Stimulated activated naive B cell treated with anti-CD40 and anti-IgM and Interleukin-4, amounts not matched to agents 10 μg/mL and 1 μg/mL and 100 μg/mL, for 72 hours (primary cell): ENCODE measurements at regions not wholly inside any gene's neighbourhood (a gene's known extent, or its start where the extent isn't known, plus 50 kb on each side); places are given as distances from the start of the nearest gene placed in this dataset.

Experiments
- ATAC-seq, 2 donors: fragments of 150-1000 bp; cut with Tn5 transposase; replicated peaks; 2 replicates each; pipeline ENCODE4 v1.10.0; 2021; ENCODE audit warnings: moderate library complexity in 1 of 2
- DNase-seq: peaks from one replicate; pipeline ENCODE4 v3.0.0; 2021
- H3K27ac Mint-ChIP-seq: one replicate; pipeline ENCODE4 v1.8.0; 2022; ENCODE audit warnings: mild to moderate bottlenecking, mixed read lengths
- H3K27me3 Mint-ChIP-seq, 2 donors: one replicate each; pipeline ENCODE4 v1.8.0; 2022; ENCODE audit warnings: mixed read lengths in 2 of 2
- H3K36me3 Mint-ChIP-seq, 2 donors: one replicate each; pipeline ENCODE4 v1.8.0; 2022; ENCODE audit warnings: mixed read lengths in 2 of 2, mild to moderate bottlenecking in 1 of 2
- H3K4me1 Mint-ChIP-seq, 2 donors: one replicate each; pipeline ENCODE4 v1.8.0; 2022; ENCODE audit warnings: mixed read lengths in 2 of 2, mild to moderate bottlenecking in 1 of 2
- H3K4me3 Mint-ChIP-seq, 2 donors: one replicate each; pipeline ENCODE4 v1.8.0; 2022; ENCODE audit warnings: mild to moderate bottlenecking in 2 of 2, mixed read lengths in 2 of 2, moderate library complexity in 1 of 2
- H3K9me3 Mint-ChIP-seq, 2 donors: one replicate each; pipeline ENCODE4 v1.8.0; 2022; ENCODE audit warnings: mixed read lengths in 2 of 2, mild to moderate bottlenecking in 1 of 2

- H3K27me3 Mint-ChIP-seq: no peaks in the 10 kb centered on the region
- H3K9me3 Mint-ChIP-seq: peaks cover 0 to 2% of the 10 kb centered on the region in 2 donors
- DNase-seq (no peak), ATAC-seq (no peak)
- no peak overlapping the region for H3K4me3 Mint-ChIP-seq
- H3K4me1 Mint-ChIP-seq: no peaks in the 10 kb centered on the region
- no peak overlapping the region for H3K27ac Mint-ChIP-seq
- H3K36me3 Mint-ChIP-seq: no peaks in the 10 kb centered on the region
Measured at GRCh38 chr12:39240587-39240986, 202.3 kb downstream of the KIF21A start.

DNA sequence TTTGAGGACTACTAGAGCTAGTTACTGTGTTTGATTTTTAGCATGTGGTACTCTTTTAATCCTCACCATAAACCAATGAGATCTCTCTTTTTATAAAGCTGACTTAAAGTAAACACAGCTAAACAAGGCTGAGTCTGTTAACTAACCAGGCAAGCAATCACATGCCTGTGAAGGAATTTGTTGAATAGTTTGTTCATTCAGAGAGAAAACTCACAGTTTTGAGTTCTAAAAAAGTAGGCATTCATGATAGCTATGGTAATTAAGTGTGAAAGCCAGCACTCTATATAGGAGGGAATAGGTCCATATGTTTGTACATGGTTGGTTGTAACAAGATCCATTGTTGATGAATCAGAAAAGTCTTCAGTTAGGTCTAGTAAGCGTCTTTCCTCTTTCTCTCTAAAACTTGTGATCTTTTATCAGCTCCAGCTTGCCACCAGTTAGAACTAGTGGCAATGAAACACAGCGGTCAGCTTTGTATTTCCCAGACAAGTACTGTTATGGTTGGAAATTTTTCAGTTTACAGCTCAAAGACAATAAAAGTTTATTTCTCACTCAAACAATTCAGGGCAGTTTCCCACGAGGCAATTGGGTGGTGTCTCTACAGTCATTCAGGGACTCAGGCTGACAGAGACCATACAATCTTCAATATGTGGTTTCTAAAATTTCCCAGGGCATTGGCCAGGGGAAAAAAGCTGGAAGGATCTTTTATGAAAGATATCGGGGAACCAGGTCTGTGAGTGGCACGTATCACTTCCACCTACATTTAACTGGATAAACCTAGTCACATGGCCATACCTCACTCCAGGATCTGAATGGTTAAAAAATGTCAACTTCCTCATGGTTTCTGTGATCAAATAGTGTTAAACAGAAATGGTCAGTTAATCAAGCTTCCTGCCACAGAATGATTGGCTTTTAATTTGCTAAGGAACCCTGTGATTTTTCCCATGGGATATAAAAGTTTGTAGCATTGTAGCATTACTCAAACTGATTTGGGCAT is 203.1 kb downstream of the KIF21A start:
- Mint-ChIP-seq H3K4me1 (no peaks in the 10 kb centered on the region), H3K27me3 (no peaks in the 10 kb centered on the region), H3K4me3 (no peak overlapping the region), H3K27ac (no peak overlapping the region), H3K9me3 (peaks cover 0 to 2% of the 10 kb centered on the region in 2 donors), H3K36me3 (no peaks in the 10 kb centered on the region)
- no peak for DNase-seq
- ATAC-seq: no peak

GRCh38 chr12:39237004-39237403 is 205.9 kb downstream of the KIF21A start:
- no peak for ATAC-seq
- Mint-ChIP-seq H3K36me3 (no peaks in the 10 kb centered on the region), H3K4me3 (no peak overlapping the region), H3K27ac (no peak overlapping the region), H3K9me3 (peaks cover 0 to 4% of the 10 kb centered on the region in 2 donors), H3K27me3 (no peaks in the 10 kb centered on the region), H3K4me1 (no peaks in the 10 kb centered on the region)
- no peak for DNase-seq

DNA sequence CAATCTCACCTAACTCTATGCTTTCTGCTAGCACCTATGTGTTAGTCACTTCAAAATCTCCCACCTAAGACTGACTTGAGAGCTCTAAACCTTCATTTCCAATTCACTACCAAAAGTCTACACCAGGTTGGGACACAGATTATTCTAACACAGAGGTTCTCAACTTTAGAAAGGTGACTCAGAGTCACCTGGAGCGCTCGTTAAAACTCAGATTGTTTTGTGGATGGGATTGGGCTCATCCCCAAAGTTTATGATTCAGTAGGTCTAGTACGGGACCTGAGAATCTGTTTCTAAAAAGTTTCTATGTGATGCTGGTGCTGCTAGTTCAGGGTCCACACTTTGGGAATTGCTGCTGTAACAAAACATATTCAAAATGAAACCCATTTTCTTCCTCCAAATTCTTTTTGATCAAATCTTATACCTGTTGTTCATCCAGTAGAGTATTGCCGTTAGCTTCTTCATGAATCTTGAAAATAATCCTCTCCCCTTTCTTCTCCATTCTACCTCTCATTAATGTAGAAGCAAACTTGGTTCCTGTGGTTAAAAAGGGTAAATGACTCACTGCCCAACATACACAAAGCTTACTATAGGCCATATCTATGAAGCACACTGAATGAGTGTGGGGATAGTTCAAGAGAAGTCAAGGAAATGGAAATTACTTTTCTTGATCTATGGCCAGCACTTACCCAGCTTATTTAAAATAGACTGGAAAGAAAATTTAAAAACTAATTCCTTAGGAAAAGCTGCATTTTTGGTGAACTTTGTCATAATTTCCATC is 206.7 kb downstream of the KIF21A start:
- no peak overlapping the region for H3K4me3 Mint-ChIP-seq
- peaks cover 0 to 4% of the 10 kb centered on the region in 2 donors for H3K9me3 Mint-ChIP-seq
- no peak overlapping the region for H3K27ac Mint-ChIP-seq
- no peaks in the 10 kb centered on the region for H3K4me1 Mint-ChIP-seq
- H3K27me3 Mint-ChIP-seq: no peaks in the 10 kb centered on the region
- ATAC-seq (no peak), DNase-seq (no peak)
- H3K36me3 Mint-ChIP-seq: no peaks in the 10 kb centered on the region

DNA sequence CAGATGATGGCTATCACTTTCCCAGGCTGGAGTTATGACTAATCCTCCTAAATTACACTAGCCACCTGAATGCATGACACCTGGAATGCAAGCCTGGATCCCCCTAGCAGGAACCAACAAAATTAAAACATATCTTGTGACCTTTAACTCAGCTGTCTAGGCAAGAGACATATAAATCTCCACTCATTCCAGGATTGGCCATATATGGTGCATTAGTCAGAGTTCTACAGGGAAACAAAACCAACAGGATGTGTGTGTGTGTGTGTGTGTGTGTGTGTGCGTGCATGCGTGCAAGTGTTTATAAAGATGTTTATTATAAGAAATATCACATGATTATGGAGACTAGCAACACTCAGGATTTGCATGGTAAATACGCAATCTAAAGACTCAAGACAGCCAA is 212.8 kb downstream of the KIF21A start:
- no peaks in the 10 kb centered on the region for H3K4me1 Mint-ChIP-seq
- peaks cover 0 to 8% of the 10 kb centered on the region in 2 donors for H3K9me3 Mint-ChIP-seq
- no peak overlapping the region for H3K4me3 Mint-ChIP-seq
- no peaks in the 10 kb centered on the region for H3K36me3 Mint-ChIP-seq
- H3K27ac Mint-ChIP-seq: no peak overlapping the region
- DNase-seq (no peak), ATAC-seq (no peak)
- H3K27me3 Mint-ChIP-seq: no peaks in the 10 kb centered on the region

DNA sequence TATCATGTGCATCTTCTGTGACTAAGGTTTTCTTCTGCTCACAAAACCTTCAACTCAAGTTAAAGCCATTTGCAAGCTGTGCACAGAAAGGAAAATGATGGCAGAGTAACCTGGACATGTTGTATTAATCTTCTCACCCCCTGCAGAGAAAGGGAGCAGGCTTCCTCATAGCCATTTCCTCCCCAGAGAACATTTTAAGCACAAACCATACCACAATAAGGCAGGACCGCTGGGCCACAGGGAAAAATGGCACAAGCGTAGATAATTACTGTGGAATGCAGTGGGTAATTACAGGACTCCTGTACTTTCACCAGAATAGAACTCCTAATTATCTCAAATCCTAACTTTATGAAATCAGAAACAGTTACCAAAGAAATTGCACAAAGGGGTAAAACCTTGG is 215.7 kb downstream of the KIF21A start:
- H3K27ac Mint-ChIP-seq: no peak overlapping the region
- no peak for DNase-seq
- no peaks in the 10 kb centered on the region for H3K36me3 Mint-ChIP-seq
- H3K4me3 Mint-ChIP-seq: no peak overlapping the region
- ATAC-seq: no peak
- no peaks in the 10 kb centered on the region for H3K4me1 Mint-ChIP-seq
- H3K9me3 Mint-ChIP-seq: peaks cover 13 to 14% of the 10 kb centered on the region in 2 donors
- no peaks in the 10 kb centered on the region for H3K27me3 Mint-ChIP-seq

- no peaks in the 10 kb centered on the region for H3K4me1 Mint-ChIP-seq
- no peak for DNase-seq
- H3K36me3 Mint-ChIP-seq: no peaks in the 10 kb centered on the region
- ATAC-seq: no peak
- no peak overlapping the region for H3K27ac Mint-ChIP-seq
- peaks cover 9 to 13% of the 10 kb centered on the region in 2 donors for H3K9me3 Mint-ChIP-seq
- H3K4me3 Mint-ChIP-seq: no peak overlapping the region
- no peaks in the 10 kb centered on the region for H3K27me3 Mint-ChIP-seq
Measured at GRCh38 chr12:39224971-39225370, 217.9 kb downstream of the KIF21A start.

GRCh38 chr12:39205969-39206368 is 237.0 kb downstream of the KIF21A start:
- no peaks in the 10 kb centered on the region for H3K4me1 Mint-ChIP-seq
- ATAC-seq (peak; percentile 62 to 71), DNase-seq (no peak)
- no peak overlapping the region for H3K4me3 Mint-ChIP-seq
- H3K27ac Mint-ChIP-seq: no peak overlapping the region
- no peaks in the 10 kb centered on the region for H3K27me3 Mint-ChIP-seq
- H3K36me3 Mint-ChIP-seq: no peaks in the 10 kb centered on the region
- H3K9me3 Mint-ChIP-seq: peaks cover 13 to 15% of the 10 kb centered on the region in 2 donors

DNA sequence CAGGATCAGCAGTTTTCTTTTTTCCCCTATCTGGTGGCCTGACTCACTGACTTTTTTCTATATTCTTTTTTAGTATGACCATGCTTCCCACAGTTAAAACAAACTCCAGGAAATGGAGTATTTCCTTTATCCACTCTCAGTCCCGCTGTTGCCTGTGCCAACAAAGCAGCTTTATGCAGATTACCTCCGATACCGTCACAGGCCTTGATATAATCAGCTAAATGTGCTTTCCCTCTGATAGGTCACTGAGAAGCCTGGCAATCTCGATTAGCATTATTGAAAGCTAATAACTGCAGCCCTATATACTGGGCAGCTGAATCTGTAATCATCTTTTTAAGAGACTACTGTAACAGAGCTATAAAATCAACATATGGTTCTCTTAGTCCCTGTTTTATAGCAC is 243.6 kb downstream of the KIF21A start:
- Mint-ChIP-seq H3K27me3 (no peaks in the 10 kb centered on the region), H3K4me1 (no peaks in the 10 kb centered on the region), H3K27ac (no peak overlapping the region), H3K4me3 (no peak overlapping the region), H3K36me3 (no peaks in the 10 kb centered on the region), H3K9me3 (peaks cover 7 to 8% of the 10 kb centered on the region in 2 donors)
- ATAC-seq (no peak), DNase-seq (no peak)

GRCh38 chr12:39188689-39189088 is 254.2 kb downstream of the KIF21A start:
- Mint-ChIP-seq H3K4me3 (no peak overlapping the region), H3K4me1 (no peaks in the 10 kb centered on the region), H3K27me3 (no peaks in the 10 kb centered on the region), H3K9me3 (peaks cover 0 to 4% of the 10 kb centered on the region in 2 donors), H3K36me3 (no peaks in the 10 kb centered on the region), H3K27ac (no peak overlapping the region)
- ATAC-seq: no peak
- DNase-seq: no peak

DNA sequence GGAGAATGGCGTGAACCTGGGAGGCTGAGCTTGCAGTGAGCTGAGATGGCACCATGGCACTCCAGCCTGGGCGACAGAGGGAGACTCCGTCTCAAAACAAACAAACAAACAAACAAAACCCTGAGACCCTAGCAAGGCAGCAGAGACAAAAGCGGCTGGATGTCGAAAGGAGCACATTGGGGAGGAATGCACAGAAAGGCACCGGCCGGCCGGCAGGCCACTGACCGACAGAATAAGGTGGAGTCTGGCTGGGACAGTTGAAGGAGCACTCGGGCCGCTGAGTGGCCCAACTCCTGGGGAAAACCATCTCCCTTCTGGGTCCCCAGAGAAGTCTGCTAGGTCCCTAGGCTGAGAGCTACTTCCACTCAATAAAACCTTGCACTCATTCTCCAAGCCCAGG is 256.2 kb downstream of the KIF21A start:
- H3K4me1 Mint-ChIP-seq: no peaks in the 10 kb centered on the region
- H3K36me3 Mint-ChIP-seq: no peaks in the 10 kb centered on the region
- H3K27ac Mint-ChIP-seq: no peak overlapping the region
- no peak for ATAC-seq
- H3K4me3 Mint-ChIP-seq: no peak overlapping the region
- H3K9me3 Mint-ChIP-seq: peaks cover 0 to 2% of the 10 kb centered on the region in 2 donors
- no peak for DNase-seq
- H3K27me3 Mint-ChIP-seq: no peaks in the 10 kb centered on the region

- H3K36me3 Mint-ChIP-seq: no peaks in the 10 kb centered on the region
- DNase-seq: no peak
- H3K4me3 Mint-ChIP-seq: no peak overlapping the region
- H3K27me3 Mint-ChIP-seq: no peaks in the 10 kb centered on the region
- H3K4me1 Mint-ChIP-seq: no peaks in the 10 kb centered on the region
- no peak for ATAC-seq
- no peak overlapping the region for H3K27ac Mint-ChIP-seq
- peaks cover 0 to 4% of the 10 kb centered on the region in 2 donors for H3K9me3 Mint-ChIP-seq
Measured at GRCh38 chr12:39178837-39179236, 264.1 kb downstream of the KIF21A start.

GRCh38 chr12:39176356-39176755 is 266.6 kb downstream of the KIF21A start:
- Mint-ChIP-seq H3K4me3 (no peak overlapping the region), H3K9me3 (peaks cover 0 to 4% of the 10 kb centered on the region in 2 donors), H3K4me1 (no peaks in the 10 kb centered on the region), H3K36me3 (no peaks in the 10 kb centered on the region), H3K27me3 (no peaks in the 10 kb centered on the region), H3K27ac (no peak overlapping the region)
- ATAC-seq (no peak), DNase-seq (no peak)

DNA sequence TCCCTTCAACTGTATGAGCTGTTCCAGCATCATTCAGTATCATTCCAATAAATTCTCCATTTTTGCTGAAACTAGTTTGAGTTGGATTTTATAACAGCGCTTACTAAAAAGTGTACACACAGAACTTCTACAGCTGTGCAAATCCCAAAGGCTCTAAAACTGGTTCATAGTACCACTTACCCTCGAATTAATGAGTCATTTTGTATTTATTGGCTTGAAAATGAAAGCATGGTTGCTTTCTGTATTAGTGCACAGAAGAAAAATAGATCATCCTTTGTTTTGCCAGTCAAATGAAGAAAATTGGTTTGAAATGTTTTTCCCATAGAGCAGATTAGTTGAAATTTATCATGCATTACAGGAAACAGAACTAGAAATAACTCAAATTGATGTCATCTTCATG is 268.3 kb upstream of the CPNE8 start:
- Mint-ChIP-seq H3K27me3 (no peaks in the 10 kb centered on the region), H3K27ac (no peak overlapping the region), H3K36me3 (no peaks in the 10 kb centered on the region), H3K4me1 (no peaks in the 10 kb centered on the region), H3K9me3 (peaks cover 0 to 4% of the 10 kb centered on the region in 2 donors), H3K4me3 (no peak overlapping the region)
- ATAC-seq: no peak
- DNase-seq: no peak

DNA sequence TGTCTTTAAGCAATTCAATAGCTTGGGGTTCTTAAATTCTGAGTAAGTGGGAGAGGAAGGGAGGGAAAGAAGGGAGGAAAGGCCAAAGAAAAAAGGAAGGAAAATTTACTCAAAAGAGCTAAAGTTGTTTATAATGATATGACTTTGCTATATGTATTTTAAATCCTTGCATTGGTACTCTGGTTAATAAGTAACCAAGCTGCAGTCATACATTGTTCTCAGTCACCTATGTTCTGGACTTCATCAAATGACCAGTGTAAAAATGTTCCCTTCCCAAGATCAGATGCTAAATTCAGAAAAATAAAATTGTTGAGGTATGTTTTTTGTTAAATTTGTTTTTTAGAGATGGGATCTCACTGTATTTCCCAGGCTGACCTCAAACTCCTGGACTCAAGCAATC is 259.9 kb upstream of the CPNE8 start:
- H3K27me3 Mint-ChIP-seq: no peaks in the 10 kb centered on the region
- DNase-seq (no peak), ATAC-seq (no peak)
- no peaks in the 10 kb centered on the region for H3K36me3 Mint-ChIP-seq
- no peak overlapping the region for H3K27ac Mint-ChIP-seq
- no peaks in the 10 kb centered on the region for H3K4me1 Mint-ChIP-seq
- no peak overlapping the region for H3K4me3 Mint-ChIP-seq
- H3K9me3 Mint-ChIP-seq: peaks cover under 1 to 5% of the 10 kb centered on the region in 2 donors
